Glutamatergic neuron (in vitro differentiated cells): ENCODE measurements at regions not wholly inside any gene's neighbourhood (a gene's known extent, or its start where the extent isn't known, plus 50 kb on each side); places are given as distances from the start of the nearest gene placed in this dataset.

Experiments used
- DNase-seq: peaks from one replicate; pipeline ENCODE4 v3.0.0; 2022
- H3K27ac Mint-ChIP-seq: one replicate; pipeline ENCODE4 v1.8.0; 2020; ENCODE audit warnings: mild to moderate bottlenecking, mixed read lengths, inconsistent platforms; ENCODE audit not compliant: unreplicated experiment
- H3K27me3 Mint-ChIP-seq: one replicate; pipeline ENCODE4 v1.8.0; 2020; ENCODE audit warnings: mild to moderate bottlenecking, moderate library complexity, mixed read lengths, inconsistent platforms; ENCODE audit not compliant: unreplicated experiment
- H3K36me3 Mint-ChIP-seq: one replicate; pipeline ENCODE4 v1.8.0; 2020; ENCODE audit warnings: mild to moderate bottlenecking, mixed read lengths, inconsistent platforms; ENCODE audit not compliant: unreplicated experiment
- H3K4me1 Mint-ChIP-seq: one replicate; pipeline ENCODE4 v1.8.0; 2020; ENCODE audit warnings: mild to moderate bottlenecking, low read depth, mixed read lengths, inconsistent platforms; ENCODE audit not compliant: unreplicated experiment
- H3K4me3 Mint-ChIP-seq: one replicate; pipeline ENCODE4 v1.8.0; 2020; ENCODE audit warnings: mild to moderate bottlenecking, mixed read lengths, inconsistent platforms; ENCODE audit not compliant: unreplicated experiment
- H3K9me3 Mint-ChIP-seq: one replicate; pipeline ENCODE4 v1.8.0; 2020; ENCODE audit warnings: mild to moderate bottlenecking, moderate library complexity, mixed read lengths, inconsistent platforms; ENCODE audit not compliant: unreplicated experiment
- CTCF ChIP-seq: fragments of 200-600 bp; sonication (generic); IDR thresholded peaks from one replicate; pipeline ENCODE4 v1.5.0; 2021; ENCODE audit not compliant: partially characterized antibody, unreplicated experiment

DNA sequence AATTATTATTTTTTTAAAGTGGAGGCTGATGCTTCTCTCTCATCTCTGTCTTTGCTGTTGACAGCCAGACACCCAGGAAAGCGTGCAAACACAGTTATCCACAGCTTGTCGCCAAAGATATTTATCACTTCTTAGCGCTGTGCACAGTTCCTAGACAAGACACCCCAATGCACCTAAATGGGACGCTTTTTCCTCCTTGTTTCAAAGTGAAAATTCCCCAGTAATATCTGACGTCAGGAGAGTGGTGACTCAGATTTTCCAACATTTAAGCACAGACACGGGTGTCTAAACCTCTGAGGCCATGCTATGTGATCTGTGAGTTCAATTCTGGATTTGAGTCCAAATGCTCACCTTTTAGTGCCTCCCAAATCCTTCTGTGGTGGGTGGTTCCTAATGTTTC, 151.6 kb downstream of the EMX2 start:
- H3K4me3 Mint-ChIP-seq = no peak overlapping the region
- H3K27ac Mint-ChIP-seq = no peak overlapping the region
- TF ChIP-seq CTCF = no peak
- no peak for DNase-seq
- H3K4me1 Mint-ChIP-seq = no peaks in the 10 kb centered on the region
- no peaks in the 10 kb centered on the region for H3K36me3 Mint-ChIP-seq
- H3K27me3 Mint-ChIP-seq = no peaks in the 10 kb centered on the region
- no peaks in the 10 kb centered on the region for H3K9me3 Mint-ChIP-seq

DNA sequence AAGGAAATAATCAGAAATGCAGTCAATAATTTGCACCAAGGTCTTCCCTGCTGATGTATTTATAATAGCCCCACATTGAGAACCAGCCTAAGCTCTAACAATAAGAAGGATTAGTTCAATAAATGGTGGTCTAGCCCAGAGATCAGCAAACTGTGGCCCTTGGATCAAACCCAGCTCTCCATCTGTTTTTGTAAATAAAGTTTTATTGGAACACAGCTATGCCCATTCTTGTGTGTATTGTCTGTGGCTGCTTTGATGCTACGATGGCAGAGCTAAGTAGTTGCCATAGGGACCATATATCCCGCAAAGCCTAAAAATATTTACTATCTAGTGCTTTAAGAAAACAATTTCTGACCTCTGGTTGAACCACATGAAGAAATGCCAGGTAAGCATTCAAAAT, 154.9 kb downstream of the EMX2 start:
- H3K4me1 Mint-ChIP-seq = no peaks in the 10 kb centered on the region
- H3K9me3 Mint-ChIP-seq = no peaks in the 10 kb centered on the region
- H3K36me3 Mint-ChIP-seq = no peaks in the 10 kb centered on the region
- no peak for TF ChIP-seq CTCF
- DNase-seq = no peak
- H3K27me3 Mint-ChIP-seq = no peaks in the 10 kb centered on the region
- no peak overlapping the region for H3K4me3 Mint-ChIP-seq
- H3K27ac Mint-ChIP-seq = no peak overlapping the region

DNA sequence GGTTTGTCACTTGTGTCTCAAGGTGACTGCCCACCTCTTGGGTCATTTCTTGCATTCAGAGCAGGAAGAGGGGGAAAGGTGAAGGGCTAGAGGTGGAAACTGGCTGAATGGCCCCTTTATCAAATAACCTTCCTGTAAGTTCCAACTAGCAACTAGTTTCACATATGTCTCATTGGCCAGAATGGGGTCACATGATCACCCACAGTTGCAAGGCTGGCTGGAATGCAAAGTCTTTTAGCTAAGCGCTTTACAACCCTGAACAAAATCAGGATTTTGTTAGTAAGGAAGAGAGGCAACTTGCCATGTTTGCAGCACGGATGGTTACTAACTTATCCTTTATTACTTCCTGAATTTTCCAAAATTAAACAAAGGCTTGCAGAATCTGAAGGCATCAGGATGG, 156.3 kb downstream of the EMX2 start:
- no peak for TF ChIP-seq CTCF
- no peak overlapping the region for H3K27ac Mint-ChIP-seq
- no peaks in the 10 kb centered on the region for H3K4me1 Mint-ChIP-seq
- H3K36me3 Mint-ChIP-seq = no peaks in the 10 kb centered on the region
- no peaks in the 10 kb centered on the region for H3K9me3 Mint-ChIP-seq
- no peaks in the 10 kb centered on the region for H3K27me3 Mint-ChIP-seq
- DNase-seq = no peak
- H3K4me3 Mint-ChIP-seq = no peak overlapping the region

- no peaks in the 10 kb centered on the region for H3K27me3 Mint-ChIP-seq
- TF ChIP-seq CTCF = no peak
- H3K27ac Mint-ChIP-seq = no peak overlapping the region
- no peaks in the 10 kb centered on the region for H3K4me1 Mint-ChIP-seq
- H3K4me3 Mint-ChIP-seq = no peak overlapping the region
- no peaks in the 10 kb centered on the region for H3K36me3 Mint-ChIP-seq
- no peaks in the 10 kb centered on the region for H3K9me3 Mint-ChIP-seq
- DNase-seq = no peak
Observed at GRCh38 chr10:117699436-117700075, 157.0 kb downstream of the EMX2 start.

GRCh38 chr10:117710181-117710798, 167.7 kb downstream of the EMX2 start:
- no peaks in the 10 kb centered on the region for H3K4me1 Mint-ChIP-seq
- peaks cover 1% of the 10 kb centered on the region for H3K9me3 Mint-ChIP-seq
- no peaks in the 10 kb centered on the region for H3K36me3 Mint-ChIP-seq
- H3K27me3 Mint-ChIP-seq = no peaks in the 10 kb centered on the region
- no peak overlapping the region for H3K4me3 Mint-ChIP-seq
- TF ChIP-seq CTCF = no peak
- no peak for DNase-seq
- no peak overlapping the region for H3K27ac Mint-ChIP-seq
